ENCODE measurements at regions not wholly inside any gene's neighbourhood (a gene's known extent, or its start where the extent isn't known, plus 50 kb on each side); places are given as distances from the start of the nearest gene placed in this dataset.

GRCh38 chr12:107436376-107436775 lies 249.2 kb upstream of the PWP1 start:
- TF ChIP-seq, protein P1, sequence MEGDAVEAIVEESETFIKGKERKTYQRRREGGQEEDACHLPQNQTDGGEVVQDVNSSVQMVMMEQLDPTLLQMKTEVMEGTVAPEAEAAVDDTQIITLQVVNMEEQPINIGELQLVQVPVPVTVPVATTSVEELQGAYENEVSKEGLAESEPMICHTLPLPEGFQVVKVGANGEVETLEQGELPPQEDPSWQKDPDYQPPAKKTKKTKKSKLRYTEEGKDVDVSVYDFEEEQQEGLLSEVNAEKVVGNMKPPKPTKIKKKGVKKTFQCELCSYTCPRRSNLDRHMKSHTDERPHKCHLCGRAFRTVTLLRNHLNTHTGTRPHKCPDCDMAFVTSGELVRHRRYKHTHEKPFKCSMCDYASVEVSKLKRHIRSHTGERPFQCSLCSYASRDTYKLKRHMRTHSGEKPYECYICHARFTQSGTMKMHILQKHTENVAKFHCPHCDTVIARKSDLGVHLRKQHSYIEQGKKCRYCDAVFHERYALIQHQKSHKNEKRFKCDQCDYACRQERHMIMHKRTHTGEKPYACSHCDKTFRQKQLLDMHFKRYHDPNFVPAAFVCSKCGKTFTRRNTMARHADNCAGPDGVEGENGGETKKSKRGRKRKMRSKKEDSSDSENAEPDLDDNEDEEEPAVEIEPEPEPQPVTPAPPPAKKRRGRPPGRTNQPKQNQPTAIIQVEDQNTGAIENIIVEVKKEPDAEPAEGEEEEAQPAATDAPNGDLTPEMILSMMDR (conservative IDR thresholded peaks at IDR 0.05): no peak
- H3K36me3 Mint-ChIP-seq (ENCODE audit: insufficient read depth in 1 of 3, low read depth in 3 of 3): no peaks in the 10 kb centered on the region
- Histone ChIP-seq H3K23me2 (ENCODE audit: insufficient read length, low read depth, low read length, poor library complexity, severe bottlenecking) (no peaks in the 10 kb centered on the region), H3K18ac (ENCODE audit: insufficient read length, low read depth, low read length) (no peak overlapping the region), H3K27ac (ENCODE audit: insufficient read length, low read depth, low read length) (no peak overlapping the region), H4K20me1 (ENCODE audit: control insufficient read depth, insufficient read depth, insufficient read length) (no peaks in the 10 kb centered on the region), H3K27me3 (ENCODE audit: insufficient read depth, low read length) (no peaks in the 10 kb centered on the region), H2AK5ac (ENCODE audit: insufficient read length, low read length) (no peak overlapping the region), H4K8ac (replicated peaks; ENCODE audit: insufficient read length, low read depth, low read length) (no peak overlapping the region), H3K4me1 (ENCODE audit: insufficient read depth, low read length) (peaks cover 4% of the 10 kb centered on the region; the same call in 1 of the 2 replicates), H2BK15ac (ENCODE audit: low read depth, low read length) (no peak overlapping the region), H4K5ac (ENCODE audit: insufficient read length, low read depth, low read length) (no peak overlapping the region), H2AFZ (ENCODE audit: low read length) (no peak overlapping the region), H3K79me1 (ENCODE audit: insufficient read depth, low read depth, low read length, poor library complexity, severe bottlenecking) (no peaks in the 10 kb centered on the region), H2BK120ac (ENCODE audit: low read depth, low read length, poor library complexity, severe bottlenecking) (no peak overlapping the region), H3K56ac (ENCODE audit: insufficient read length, low read depth, low read length) (no peak overlapping the region), H3K14ac (ENCODE audit: insufficient read depth, low read length) (no peak overlapping the region), H3K9ac (ENCODE audit: extremely low read depth, insufficient read length, low read length) (no peak overlapping the region), H4K91ac (ENCODE audit: insufficient read length, low read depth, low read length) (no peak overlapping the region), H3T11ph (ENCODE audit: low read length) (no peak overlapping the region), H3K4me2 (ENCODE audit: insufficient read depth, insufficient read length, low read length) (no peak overlapping the region), H2BK20ac (ENCODE audit: low read depth, low read length, poor library complexity, severe bottlenecking) (no peak overlapping the region), H2BK5ac (ENCODE audit: insufficient read length, low read length) (no peak overlapping the region), H3K9me3 (ENCODE audit: control insufficient read depth, low read depth, low read length) (no peaks in the 10 kb centered on the region), H3K79me2 (ENCODE audit: insufficient read depth, low read length) (no peaks in the 10 kb centered on the region), H3K23ac (ENCODE audit: insufficient read length, low read depth, low read length) (no peak overlapping the region), H3K4ac (ENCODE audit: low read depth, low read length) (no peak overlapping the region), H2BK12ac (ENCODE audit: insufficient read length, low read depth, low read length) (no peak overlapping the region)
- no peaks in the 10 kb centered on the region for H3K9me3 Mint-ChIP-seq
- H3K4me1 Mint-ChIP-seq: peaks cover 25 to 38% of the 10 kb centered on the region in 2 experiments
- no CpG with 5 or more reads among the region's 5 CpGs for WGBS (ENCODE audit: extremely low coverage, insufficient read length, low lambda C conversion rate)
- peak; percentile 58 for DNase-seq
- peak overlapping the region in 1 of 3 experiments; percentile 25; a peak in 2 of 7 replicates for H3K27ac Mint-ChIP-seq
- no peak overlapping the region; a peak in 1 of 5 replicates for H3K4me3 Mint-ChIP-seq
- H3K27me3 Mint-ChIP-seq (ENCODE audit: low read depth): no peaks in the 10 kb centered on the region; the same call in 1 of the 2 replicates

Measured in H9 (cell line).